Loucy (cell line): ENCODE measurements at regions not wholly inside any gene's neighbourhood (a gene's known extent, or its start where the extent isn't known, plus 50 kb on each side); places are given as distances from the start of the nearest gene placed in this dataset.

Experiments
- H2AFZ ChIP-seq: fragments of 200-600 bp; sonication (generic); 2 replicates; pipeline ENCODE4 v1.6.0; 2016; ENCODE audit warnings: antibody characterized with exemption, mild to moderate bottlenecking, low read length, moderate library complexity
- H3F3A ChIP-seq: fragments of 200-600 bp; 2 replicates; pipeline ENCODE4 v1.6.0; 2016; ENCODE audit warnings: antibody characterized with exemption, low read depth, mild to moderate bottlenecking
- H3K27me3 ChIP-seq: fragments of 200-600 bp; sonication (generic); 2 replicates; pipeline ENCODE4 v1.6.1; 2014; ENCODE audit warnings: low read length, mild to moderate bottlenecking; ENCODE audit not compliant: insufficient read depth, poor library complexity, severe bottlenecking
- H3K36me3 ChIP-seq: fragments of 200-600 bp; sonication (generic); 2 replicates; pipeline ENCODE4 v1.6.1; 2016; ENCODE audit warnings: low read length; ENCODE audit not compliant: insufficient read depth
- H3K4me1 ChIP-seq: fragments of 200-600 bp; sonication (generic); 2 replicates; pipeline ENCODE4 v1.5.1; 2014; ENCODE audit warnings: low read length, mild to moderate bottlenecking; ENCODE audit not compliant: insufficient read depth, poor library complexity, severe bottlenecking
- H3K4me2 ChIP-seq: fragments of 200-600 bp; sonication (generic); 2 replicates; pipeline ENCODE4 v1.6.0; 2014; ENCODE audit warnings: antibody characterized with exemption, low read length, low read depth, mild to moderate bottlenecking; ENCODE audit not compliant: poor library complexity, severe bottlenecking
- H3K4me3 ChIP-seq: fragments of 200-600 bp; sonication (generic); 2 replicates; pipeline ENCODE4 v1.5.1; 2014; ENCODE audit warnings: low read length, mild to moderate bottlenecking, mixed read lengths; ENCODE audit not compliant: poor library complexity, severe bottlenecking
- H3K79me2 ChIP-seq: fragments of 200-600 bp; sonication (generic); 2 replicates; pipeline ENCODE4 v1.6.1; 2014; ENCODE audit warnings: low read length; ENCODE audit not compliant: insufficient read depth
- H3K9ac ChIP-seq: fragments of 200-600 bp; sonication (generic); 2 replicates; pipeline ENCODE4 v1.6.0; 2014; ENCODE audit warnings: mild to moderate bottlenecking, low read depth, low read length, moderate library complexity; ENCODE audit not compliant: poor library complexity, severe bottlenecking
- H3K9me2 ChIP-seq: fragments of 200-600 bp; sonication (generic); replicated peaks from 2 replicates; pipeline ENCODE4 v1.6.1; 2016; ENCODE audit warnings: low read depth, low read length, mixed read lengths
- H3K9me3 ChIP-seq: fragments of 200-600 bp; sonication (generic); 2 replicates; pipeline ENCODE4 v1.6.1; 2014; ENCODE audit warnings: mild to moderate bottlenecking, antibody characterized with exemption, low read length, low read depth; ENCODE audit not compliant: insufficient read depth
- H4K20me1 ChIP-seq: fragments of 200-600 bp; sonication (generic); 2 replicates; pipeline ENCODE4 v1.6.0; 2014; ENCODE audit warnings: antibody characterized with exemption, low read length, mild to moderate bottlenecking; ENCODE audit not compliant: insufficient read depth, poor library complexity, severe bottlenecking
- CTCF ChIP-seq: fragments of 200-600 bp; sonication (generic); conservative IDR thresholded peaks from 2 replicates; pipeline ENCODE4 v1.5.1; 2014; ENCODE audit warnings: mild to moderate bottlenecking, antibody characterized with exemption, low read length
- EZH2phosphoT487 ChIP-seq: fragments of 200-600 bp; IDR thresholded peaks from 2 replicates; pipeline ENCODE4 v1.6.1; 2018; ENCODE audit warnings: antibody characterized with exemption, mild to moderate bottlenecking, moderate library complexity, borderline replicate concordance

GRCh38 chrX:46140272-46140671, 404.9 kb downstream of the ZNF674 start:
- Histone ChIP-seq H3K4me1 (no peaks in the 10 kb centered on the region), H3F3A (no peaks in the 10 kb centered on the region), H3K4me2 (no peak overlapping the region), H3K4me3 (no peak overlapping the region), H2AFZ (no peak overlapping the region), H3K79me2 (no peaks in the 10 kb centered on the region), H3K9ac (no peak overlapping the region), H4K20me1 (no peaks in the 10 kb centered on the region), H3K36me3 (no peaks in the 10 kb centered on the region), H3K27me3 (no peaks in the 10 kb centered on the region), H3K9me2 (no peaks in the 10 kb centered on the region), H3K9me3 (no peaks in the 10 kb centered on the region)
- TF ChIP-seq CTCF (no peak), EZH2phosphoT487 (no peak)

- Histone ChIP-seq H3K4me2 (no peak overlapping the region), H3K27me3 (no peaks in the 10 kb centered on the region), H4K20me1 (no peaks in the 10 kb centered on the region), H3K36me3 (no peaks in the 10 kb centered on the region), H3F3A (no peaks in the 10 kb centered on the region), H3K4me3 (no peak overlapping the region), H3K4me1 (peaks cover 7% of the 10 kb centered on the region), H3K9me2 (no peaks in the 10 kb centered on the region), H3K9ac (no peak overlapping the region), H3K79me2 (no peaks in the 10 kb centered on the region), H3K9me3 (no peaks in the 10 kb centered on the region), H2AFZ (no peak overlapping the region)
- no peak for TF ChIP-seq CTCF
- TF ChIP-seq EZH2phosphoT487, result no peak
Measured at GRCh38 chrX:46130247-46130646, 415.0 kb downstream of the ZNF674 start.

- H3K4me1 ChIP-seq, result peaks cover 17% of the 10 kb centered on the region
- peak overlapping the region; percentile 54 for H3K4me2 ChIP-seq
- H3K27me3 ChIP-seq, result no peaks in the 10 kb centered on the region
- H3K9me2 ChIP-seq, result no peaks in the 10 kb centered on the region
- H3K4me3 ChIP-seq, result peak overlapping the region; percentile 5
- no peaks in the 10 kb centered on the region for H3K9me3 ChIP-seq
- H2AFZ ChIP-seq, result peak overlapping the region; percentile 68; the same call in 1 of the 2 replicates
- H4K20me1 ChIP-seq, result no peaks in the 10 kb centered on the region
- H3K9ac ChIP-seq, result no peak overlapping the region
- H3K36me3 ChIP-seq, result no peaks in the 10 kb centered on the region
- no peaks in the 10 kb centered on the region for H3F3A ChIP-seq
- H3K79me2 ChIP-seq, result no peaks in the 10 kb centered on the region
- TF ChIP-seq CTCF (no peak), EZH2phosphoT487 (no peak)
Measured at GRCh38 chrX:46125111-46125510, 420.1 kb downstream of the ZNF674 start.
